ENCODE measurements at regions not wholly inside any gene's neighbourhood (a gene's known extent, or its start where the extent isn't known, plus 50 kb on each side); places are given as distances from the start of the nearest gene placed in this dataset.

GRCh38 chr13:22128441-22129408 lies 457.9 kb downstream of the FGF9 start:
- Histone ChIP-seq H3K27ac (ENCODE audit: extremely low read depth, low read depth, low read length) (no peak overlapping the region), H3K4me3 (ENCODE audit: low read depth, low read length) (no peak overlapping the region), H3K36me3 (ENCODE audit: control insufficient read depth in 2 of 2, insufficient read depth in 1 of 2, low read length in 2 of 2) (no peaks in the 10 kb centered on the region), H3K9me3 (ENCODE audit: control insufficient read depth, insufficient read depth, low read depth, low read length) (no peaks in the 10 kb centered on the region), H3K4me1 (ENCODE audit: control insufficient read depth, insufficient read depth, low read length) (no peaks in the 10 kb centered on the region)
- TF ChIP-seq ZNF544 (tag by site-specific recombination; IDR thresholded peaks at IDR 0.05): no peak
- no peak for TF ChIP-seq ZNF350 (tag by site-specific recombination; IDR thresholded peaks at IDR 0.05)
- no peak for TF ChIP-seq ZNF23 (tag by site-specific recombination; IDR thresholded peaks at IDR 0.05; ENCODE audit: borderline replicate concordance)
- no peak for TF ChIP-seq ZNF654 (tag by site-specific recombination; IDR thresholded peaks at IDR 0.05; ENCODE audit: low read depth)
- TF ChIP-seq ZNF629 (tag by site-specific recombination; IDR thresholded peaks at IDR 0.05): no peak
- TF ChIP-seq ZNF140 (tag by site-specific recombination; IDR thresholded peaks at IDR 0.05): no peak
- no peak for TF ChIP-seq ZNF416 (tag by site-specific recombination; IDR thresholded peaks at IDR 0.05)
- no peak for TF ChIP-seq ZFP41 (tag by site-specific recombination; IDR thresholded peaks at IDR 0.05; ENCODE audit: borderline replicate concordance)
- TF ChIP-seq ZNF19 (tag by site-specific recombination; IDR thresholded peaks at IDR 0.05; ENCODE audit: low read depth): no peak
- TF ChIP-seq ZBTB1 (tag by site-specific recombination; IDR thresholded peaks at IDR 0.05): no peak
- no peak for TF ChIP-seq ZNF121 (tag by site-specific recombination; IDR thresholded peaks at IDR 0.05)
- no peak for TF ChIP-seq ZNF362 (tag by site-specific recombination; IDR thresholded peaks at IDR 0.05)
- TF ChIP-seq ZNF558 (tag by site-specific recombination; IDR thresholded peaks at IDR 0.05): no peak
- no peak for TF ChIP-seq GLI4 (tag by site-specific recombination; IDR thresholded peaks at IDR 0.05)
- CTCF ChIA-PET: no interaction called here
- POLR2A ChIA-PET: no interaction called here

- Histone ChIP-seq H3K4me3 (ENCODE audit: low read depth, low read length) (no peak overlapping the region), H3K27ac (ENCODE audit: extremely low read depth, low read depth, low read length) (no peak overlapping the region), H3K4me1 (ENCODE audit: control insufficient read depth, insufficient read depth, low read length) (no peaks in the 10 kb centered on the region), H3K36me3 (ENCODE audit: control insufficient read depth in 2 of 2, insufficient read depth in 1 of 2, low read length in 2 of 2) (no peaks in the 10 kb centered on the region), H3K9me3 (ENCODE audit: control insufficient read depth, insufficient read depth, low read depth, low read length) (no peaks in the 10 kb centered on the region)
- POLR2A ChIA-PET: no interaction called here
- CTCF ChIA-PET: interaction anchor here (0.7 kb wide), 1 partner anchor 38 kb away, joined by 3 read pairs; no protein-coding TSS in a partner anchor
- TF ChIP-seq ZBTB26 (tag by site-specific recombination; optimal IDR thresholded peaks at IDR 0.05) (no peak), ZNF610 (tag by site-specific recombination; IDR thresholded peaks at IDR 0.05; ENCODE audit: borderline replicate concordance) (no peak), ZNF146 (tag by site-specific recombination; IDR thresholded peaks at IDR 0.05) (no peak), ZNF292 (tag by site-specific recombination; IDR thresholded peaks at IDR 0.05; ENCODE audit: borderline replicate concordance, low read depth) (no peak), KLF8 (tag by site-specific recombination; IDR thresholded peaks at IDR 0.05) (no peak), ZNF639 (tag by site-specific recombination; IDR thresholded peaks at IDR 0.05) (no peak), ZNF280C (tag by site-specific recombination; IDR thresholded peaks at IDR 0.05) (no peak), ZNF2 (tag by site-specific recombination; IDR thresholded peaks at IDR 0.05) (no peak), PATZ1 (tag by site-specific recombination; IDR thresholded peaks at IDR 0.05) (no peak), ZNF843 (tag by site-specific recombination; IDR thresholded peaks at IDR 0.05) (no peak), ZBTB21 (tag by site-specific recombination; IDR thresholded peaks at IDR 0.05) (no peak), ZNF18 (tag by site-specific recombination; IDR thresholded peaks at IDR 0.05) (no peak)
Observed at GRCh38 chr13:22130254-22130653, 459.4 kb downstream of the FGF9 start.
